HEK293 (cell line): ENCODE measurements at regions not wholly inside any gene's neighbourhood (a gene's known extent, or its start where the extent isn't known, plus 50 kb on each side); places are given as distances from the start of the nearest gene placed in this dataset.

Experiments used
- CTCF ChIA-PET: fragments of 350-600 bp; formaldehyde crosslinking; extraction: SDS; loops from one replicate; lab custom pipeline; 2021; ENCODE audit warnings: antibody characterized with exemption; lab: Yijun Ruan, JAX
- POLR2A ChIA-PET: fragments of 300-600 bp; formaldehyde crosslinking; extraction: SDS; loops from one replicate; lab custom pipeline; 2020; ENCODE audit warnings: antibody characterized with exemption, inconsistent platforms; lab: Yijun Ruan, JAX
- H3K27ac ChIP-seq: fragments of 200-500 bp; sonication (Bioruptor generic); 2 replicates; pipeline ENCODE4 v1.5.1; 2014; ENCODE audit warnings: low read depth, low read length, control low read depth, inconsistent platforms; ENCODE audit errors: extremely low read depth
- H3K36me3 ChIP-seq, 2 experiments: fragments of 200-500 bp in 1 of 2; sonication (Bioruptor generic) in 1 of 2; 1 replicate in 1 of 2; 2 replicates in 1 of 2; pipeline ENCODE4 v1.5.1; 2014 to 2017; ENCODE audit warnings: inconsistent platforms in 2 of 2, low read length in 2 of 2; ENCODE audit not compliant: control insufficient read depth in 2 of 2, insufficient read depth in 1 of 2
- H3K4me1 ChIP-seq: fragments of 200-500 bp; sonication (Bioruptor generic); 2 replicates; pipeline ENCODE4 v1.5.1; 2014; ENCODE audit warnings: mild to moderate bottlenecking, low read length, inconsistent platforms; ENCODE audit not compliant: control insufficient read depth, insufficient read depth
- H3K4me3 ChIP-seq: 2 replicates; pipeline ENCODE4 v1.5.1; 2011; ENCODE audit warnings: low read depth, mild to moderate bottlenecking, control low read depth, low read length, moderate library complexity
- H3K9me3 ChIP-seq: fragments of 200-500 bp; sonication (Bioruptor generic); 2 replicates; pipeline ENCODE4 v1.5.1; 2014; ENCODE audit warnings: low read depth, low read length, inconsistent platforms; ENCODE audit not compliant: control insufficient read depth, insufficient read depth
- BCL11A ChIP-seq: fragments of 450-650 bp; formaldehyde crosslinking; IDR thresholded peaks from 2 replicates; pipeline ENCODE4 v1.5.1; 2016; ENCODE audit warnings: low read depth, missing biosample characterization, missing genetic modification characterization
- HOXD13 ChIP-seq: sonication (generic); formaldehyde crosslinking; IDR thresholded peaks from 2 replicates; pipeline ENCODE4 v1.8.0; 2022; ENCODE audit warnings: missing genetic modification reagents, borderline replicate concordance
- KLF8 ChIP-seq: fragments of 450-650 bp; formaldehyde crosslinking; IDR thresholded peaks from 2 replicates; pipeline ENCODE4 v1.5.1; 2016; ENCODE audit warnings: missing biosample characterization, missing genetic modification characterization
- PRDM10 ChIP-seq: fragments of 450-650 bp; formaldehyde crosslinking; IDR thresholded peaks from 2 replicates; pipeline ENCODE4 v1.5.1; 2016; ENCODE audit warnings: missing biosample characterization, missing genetic modification characterization
- ZNF112 ChIP-seq: fragments of 450-650 bp; formaldehyde crosslinking; IDR thresholded peaks from 2 replicates; pipeline ENCODE4 v1.5.0; 2017; ENCODE audit warnings: missing biosample characterization, missing genetic modification characterization
- ZNF488 ChIP-seq: fragments of 450-650 bp; formaldehyde crosslinking; IDR thresholded peaks from 2 replicates; pipeline ENCODE4 v1.5.1; 2016; ENCODE audit warnings: missing biosample characterization, missing genetic modification characterization
- ZNF548 ChIP-seq: fragments of 450-650 bp; formaldehyde crosslinking; IDR thresholded peaks from 2 replicates; pipeline ENCODE4 v1.5.1; 2016; ENCODE audit warnings: missing biosample characterization, missing genetic modification characterization
- ZNF580 ChIP-seq: fragments of 450-650 bp; formaldehyde crosslinking; IDR thresholded peaks from 2 replicates; pipeline ENCODE4 v1.5.1; 2016; ENCODE audit warnings: missing biosample characterization, missing genetic modification characterization
- ZNF629 ChIP-seq: fragments of 450-650 bp; formaldehyde crosslinking; IDR thresholded peaks from 2 replicates; pipeline ENCODE4 v1.5.1; 2017; ENCODE audit warnings: missing biosample characterization, missing genetic modification characterization
- ZNF664 ChIP-seq: fragments of 450-650 bp; formaldehyde crosslinking; IDR thresholded peaks from 2 replicates; pipeline ENCODE4 v1.5.1; 2016; ENCODE audit warnings: missing biosample characterization, missing genetic modification characterization
- ZNF701 ChIP-seq: fragments of 450-650 bp; formaldehyde crosslinking; IDR thresholded peaks from 2 replicates; pipeline ENCODE4 v1.5.1; 2016; ENCODE audit warnings: missing biosample characterization, missing genetic modification characterization
- ZNF704 ChIP-seq: fragments of 450-650 bp; formaldehyde crosslinking; IDR thresholded peaks from 2 replicates; pipeline ENCODE4 v1.5.1; 2016; ENCODE audit warnings: missing biosample characterization, missing genetic modification characterization
- ZNF707 ChIP-seq: fragments of 450-650 bp; formaldehyde crosslinking; IDR thresholded peaks from 2 replicates; pipeline ENCODE4 v1.5.1; 2016; ENCODE audit warnings: missing biosample characterization, missing genetic modification characterization
- ZNF76 ChIP-seq: fragments of 450-650 bp; formaldehyde crosslinking; IDR thresholded peaks from 2 replicates; pipeline ENCODE4; 2016; ENCODE audit warnings: low read depth, missing biosample characterization, missing genetic modification characterization, borderline replicate concordance

GRCh38 chr10:131017566-131018285 is 293.8 kb downstream of the TCERG1L start (continued):
- TF ChIP-seq ZNF488 (tag by site-specific recombination) (no peak), ZNF707 (tag by site-specific recombination) (no peak), ZNF112 (tag by site-specific recombination) (no peak), ZNF76 (no peak)
- TF ChIP-seq, all 188 proteins: peak for 0

- Histone ChIP-seq H3K4me3 (no peak overlapping the region), H3K4me1 (no peaks in the 10 kb centered on the region), H3K9me3 (no peaks in the 10 kb centered on the region), H3K27ac (no peak overlapping the region), H3K36me3 (no peaks in the 10 kb centered on the region)
- ChIA-PET POLR2A (interaction anchor here (0.5 kb wide), 1 partner anchor 24 kb away, joined by 3 read pairs; no protein-coding TSS in a partner anchor), CTCF (no interaction called here)
- TF ChIP-seq BCL11A (tag by site-specific recombination) = no peak
- no peak for TF ChIP-seq KLF8 (tag by site-specific recombination)
- TF ChIP-seq ZNF76 = no peak
- TF ChIP-seq ZNF701 (tag by site-specific recombination) = no peak
- no peak for TF ChIP-seq ZNF704 (tag by site-specific recombination)
- TF ChIP-seq ZNF548 = no peak
- TF ChIP-seq ZNF580 (tag by site-specific recombination) = no peak
- TF ChIP-seq HOXD13 (CRISPR knock-in tag) = no peak
Observed at GRCh38 chr10:131018886-131019500, 292.5 kb downstream of the TCERG1L start.

- no peaks in the 10 kb centered on the region for H3K4me1 ChIP-seq
- no peak for TF ChIP-seq ZNF629 (tag by site-specific recombination)
- TF ChIP-seq ZNF664 = no peak
- TF ChIP-seq PRDM10 = no peak
- TF ChIP-seq, all 188 proteins: peak for 0
- no peaks in the 10 kb centered on the region for H3K36me3 ChIP-seq
- no peaks in the 10 kb centered on the region for H3K9me3 ChIP-seq
- H3K4me3 ChIP-seq = no peak overlapping the region
- ChIA-PET POLR2A (no interaction called here), CTCF (no interaction called here)
- no peak overlapping the region for H3K27ac ChIP-seq
Observed at GRCh38 chr10:131019696-131020095, 291.8 kb downstream of the TCERG1L start.
